ENCODE measurements at regions not wholly inside any gene's neighbourhood (a gene's known extent, or its start where the extent isn't known, plus 50 kb on each side); places are given as distances from the start of the nearest gene placed in this dataset.
A peak's percentile ranks its signal among the peaks of the same experiment; 100 is the strongest.

DNA sequence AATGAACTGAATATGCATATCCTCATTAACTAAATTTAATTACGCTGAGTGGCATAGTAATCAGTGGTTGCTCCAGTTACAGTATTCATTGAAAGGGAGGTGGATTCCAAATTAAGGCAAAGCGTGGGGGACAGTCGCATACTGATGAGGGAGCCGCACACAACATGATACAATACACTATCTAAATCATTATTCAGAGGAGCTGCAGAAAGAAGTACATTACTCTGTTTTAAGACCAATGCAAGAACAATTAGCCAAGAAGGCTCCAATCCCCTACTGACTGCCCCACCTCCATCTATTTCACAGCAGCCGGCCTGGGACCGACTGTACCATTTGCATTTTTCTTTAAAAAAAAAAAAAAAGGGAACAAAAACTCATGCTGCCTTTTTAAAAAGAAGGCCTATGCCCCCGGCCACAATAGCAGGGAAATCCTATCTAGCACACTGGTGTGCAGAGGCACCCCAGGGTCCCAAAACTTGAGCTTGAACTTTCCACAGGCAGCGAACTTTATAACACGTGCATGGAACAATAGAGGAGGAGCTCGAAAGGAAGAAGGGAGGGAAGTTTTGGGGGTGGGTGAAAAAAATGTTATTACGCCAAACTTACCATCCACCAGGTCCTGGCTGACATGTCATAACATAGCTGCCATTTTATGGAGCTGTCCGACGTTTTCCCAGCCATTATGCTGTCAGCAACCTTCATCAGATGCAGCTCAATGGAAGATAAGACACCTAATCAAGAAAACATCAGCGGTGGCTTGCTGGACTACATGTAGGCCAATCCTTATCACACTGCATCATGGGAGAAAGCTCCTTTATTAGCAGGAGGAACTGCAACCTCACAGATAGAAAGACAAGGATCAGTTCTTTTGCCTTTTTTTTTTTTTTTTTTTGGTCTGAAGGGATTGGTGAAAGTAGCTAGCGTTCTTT is 161.6 kb downstream of the ZDHHC21 start:
- H3K27me3 ChIP-seq (ENCODE audit: control insufficient read depth in 3 of 3, insufficient read depth in 3 of 3, low read length in 2 of 3): peaks cover 0 to 12% (median 0%) of the 10 kb centered on the region in 3 donors
- DNase-seq (peak in 2 of 3 donors; percentile 41 to 59), ATAC-seq (ENCODE audit: insufficient read depth, low FRiP score) (no peak)
- no peaks in the 10 kb centered on the region for H3K36me3 ChIP-seq (ENCODE audit: control insufficient read depth in 4 of 4, insufficient read depth in 4 of 4, low read length in 4 of 4)
- 90% methylated on average over 15 of the region's 15 CpGs for WGBS, 2 donors
- TF ChIP-seq, protein P1, sequence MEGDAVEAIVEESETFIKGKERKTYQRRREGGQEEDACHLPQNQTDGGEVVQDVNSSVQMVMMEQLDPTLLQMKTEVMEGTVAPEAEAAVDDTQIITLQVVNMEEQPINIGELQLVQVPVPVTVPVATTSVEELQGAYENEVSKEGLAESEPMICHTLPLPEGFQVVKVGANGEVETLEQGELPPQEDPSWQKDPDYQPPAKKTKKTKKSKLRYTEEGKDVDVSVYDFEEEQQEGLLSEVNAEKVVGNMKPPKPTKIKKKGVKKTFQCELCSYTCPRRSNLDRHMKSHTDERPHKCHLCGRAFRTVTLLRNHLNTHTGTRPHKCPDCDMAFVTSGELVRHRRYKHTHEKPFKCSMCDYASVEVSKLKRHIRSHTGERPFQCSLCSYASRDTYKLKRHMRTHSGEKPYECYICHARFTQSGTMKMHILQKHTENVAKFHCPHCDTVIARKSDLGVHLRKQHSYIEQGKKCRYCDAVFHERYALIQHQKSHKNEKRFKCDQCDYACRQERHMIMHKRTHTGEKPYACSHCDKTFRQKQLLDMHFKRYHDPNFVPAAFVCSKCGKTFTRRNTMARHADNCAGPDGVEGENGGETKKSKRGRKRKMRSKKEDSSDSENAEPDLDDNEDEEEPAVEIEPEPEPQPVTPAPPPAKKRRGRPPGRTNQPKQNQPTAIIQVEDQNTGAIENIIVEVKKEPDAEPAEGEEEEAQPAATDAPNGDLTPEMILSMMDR (IDR thresholded peaks at IDR 0.05; ENCODE audit: control extremely low read depth, extremely low read depth): no peak
- no peaks in the 10 kb centered on the region for H3K9me3 ChIP-seq (ENCODE audit: control insufficient read depth in 4 of 4, insufficient read depth in 3 of 4, low read length in 3 of 4)
- H3K4me1 ChIP-seq (ENCODE audit: control insufficient read depth in 5 of 5, insufficient read depth in 5 of 5, low read length in 5 of 5): peaks cover 0 to 46% (median 7%) of the 10 kb centered on the region in 5 donors
- H3K4me3 ChIP-seq: no peak overlapping the region
- no peak overlapping the region for H3K27ac ChIP-seq (ENCODE audit: low read depth in 1 of 2, low read length in 1 of 2)
- H3K9ac ChIP-seq (ENCODE audit: insufficient read depth in 1 of 2, low read length in 2 of 2): no peak overlapping the region

DNA sequence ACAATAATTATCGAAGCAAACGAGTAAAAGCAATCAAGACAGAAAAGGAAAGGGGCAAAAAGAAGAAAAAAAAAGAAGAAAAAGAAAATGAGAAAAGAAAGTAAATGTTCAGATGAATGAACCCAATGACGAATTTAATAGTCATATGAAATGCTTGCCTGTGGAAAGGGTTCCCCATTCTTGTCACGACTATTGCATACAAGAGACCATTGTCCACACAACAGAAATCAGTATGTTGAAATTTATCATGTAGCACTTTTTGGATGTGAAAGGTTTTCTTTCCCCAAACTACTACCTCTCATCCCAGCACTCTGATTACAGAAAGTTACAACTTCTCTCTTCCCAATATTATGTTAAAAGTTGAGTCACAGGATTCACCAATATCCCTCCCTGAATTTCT is 162.4 kb downstream of the ZDHHC21 start:
- no peak overlapping the region for H3K27ac ChIP-seq (ENCODE audit: low read depth in 1 of 2, low read length in 1 of 2)
- H3K9ac ChIP-seq (ENCODE audit: insufficient read depth in 1 of 2, low read length in 2 of 2): no peak overlapping the region
- no peaks in the 10 kb centered on the region for H3K9me3 ChIP-seq (ENCODE audit: control insufficient read depth in 4 of 4, insufficient read depth in 3 of 4, low read length in 3 of 4)
- DNase-seq (no peak), ATAC-seq (ENCODE audit: insufficient read depth, low FRiP score) (no peak)
- H3K4me1 ChIP-seq (ENCODE audit: control insufficient read depth in 5 of 5, insufficient read depth in 5 of 5, low read length in 5 of 5): peaks cover 0 to 46% (median 7%) of the 10 kb centered on the region in 5 donors
- H3K4me3 ChIP-seq: no peak overlapping the region
- WGBS, 2 donors: 87 to 93% methylated on average over 4 of the region's 4 CpGs
- H3K36me3 ChIP-seq (ENCODE audit: control insufficient read depth in 4 of 4, insufficient read depth in 4 of 4, low read length in 4 of 4): no peaks in the 10 kb centered on the region
- peaks cover 0 to 12% (median 0%) of the 10 kb centered on the region in 3 donors for H3K27me3 ChIP-seq (ENCODE audit: control insufficient read depth in 3 of 3, insufficient read depth in 3 of 3, low read length in 2 of 3)
- TF ChIP-seq, protein P1 (IDR thresholded peaks at IDR 0.05; ENCODE audit: control extremely low read depth, extremely low read depth): no peak

DNA sequence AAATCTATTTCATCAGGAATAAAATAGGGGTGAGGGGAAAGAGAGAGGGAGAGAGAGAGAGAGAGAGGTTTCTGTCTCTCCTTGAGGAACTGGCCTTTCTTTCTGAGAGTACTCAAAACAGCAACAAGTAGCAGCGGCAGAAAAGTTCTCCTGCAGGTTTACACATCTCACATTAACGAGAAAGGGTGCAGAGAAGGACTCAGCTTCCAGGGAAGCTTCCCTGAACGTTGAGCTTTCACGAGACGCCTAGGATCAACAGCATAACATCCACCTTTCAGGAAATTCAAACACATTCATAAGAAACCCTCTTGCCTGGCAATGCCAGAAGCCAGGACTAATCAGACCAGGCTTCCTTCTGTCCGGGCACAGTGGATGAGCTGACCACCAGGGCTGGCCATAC is 162.9 kb downstream of the ZDHHC21 start:
- no peak for ATAC-seq (ENCODE audit: insufficient read depth, low FRiP score)
- no peak for DNase-seq
- H3K9ac ChIP-seq (ENCODE audit: insufficient read depth in 1 of 2, low read length in 2 of 2): no peak overlapping the region
- H3K9me3 ChIP-seq (ENCODE audit: control insufficient read depth in 4 of 4, insufficient read depth in 3 of 4, low read length in 3 of 4): no peaks in the 10 kb centered on the region
- H3K27ac ChIP-seq (ENCODE audit: low read depth in 1 of 2, low read length in 1 of 2): no peak overlapping the region
- no peak overlapping the region for H3K4me3 ChIP-seq
- H3K4me1 ChIP-seq (ENCODE audit: control insufficient read depth in 5 of 5, insufficient read depth in 5 of 5, low read length in 5 of 5): peaks cover 0 to 43% (median 7%) of the 10 kb centered on the region in 5 donors
- WGBS, 2 donors: 57 to 74% methylated on average over 6 of the region's 6 CpGs
- H3K36me3 ChIP-seq (ENCODE audit: control insufficient read depth in 4 of 4, insufficient read depth in 4 of 4, low read length in 4 of 4): no peaks in the 10 kb centered on the region
- H3K27me3 ChIP-seq (ENCODE audit: control insufficient read depth in 3 of 3, insufficient read depth in 3 of 3, low read length in 2 of 3): peaks cover 0 to 12% (median 0%) of the 10 kb centered on the region in 3 donors
- TF ChIP-seq, protein P1 (IDR thresholded peaks at IDR 0.05; ENCODE audit: control extremely low read depth, extremely low read depth): no peak

Measured in lung (tissue), 11 donors.